ENCODE measurements at regions not wholly inside any gene's neighbourhood (a gene's known extent, or its start where the extent isn't known, plus 50 kb on each side); places are given as distances from the start of the nearest gene placed in this dataset.
A peak's percentile ranks its signal among the peaks of the same experiment; 100 is the strongest.

DNA sequence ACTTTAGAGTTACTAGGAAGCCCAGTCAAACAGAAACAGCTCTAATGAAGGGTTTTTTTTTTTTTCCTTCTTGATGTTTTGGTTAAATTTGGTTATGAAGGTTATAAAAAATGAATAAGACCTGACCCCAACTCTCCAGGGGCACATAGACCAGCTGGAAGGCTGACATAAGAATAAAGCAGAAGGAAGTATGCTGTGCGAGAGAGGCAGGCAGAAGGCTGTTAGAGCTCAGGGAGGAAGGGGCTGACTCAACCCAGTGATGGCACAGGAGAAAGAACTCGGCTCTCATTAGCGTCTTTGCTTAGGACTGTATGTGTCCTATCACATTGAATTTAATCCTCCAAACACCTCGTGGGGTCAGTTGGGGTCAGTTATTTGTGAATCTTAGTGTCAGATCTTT, 474.6 kb downstream of the PMP22 start:
- TF ChIP-seq, protein P1, sequence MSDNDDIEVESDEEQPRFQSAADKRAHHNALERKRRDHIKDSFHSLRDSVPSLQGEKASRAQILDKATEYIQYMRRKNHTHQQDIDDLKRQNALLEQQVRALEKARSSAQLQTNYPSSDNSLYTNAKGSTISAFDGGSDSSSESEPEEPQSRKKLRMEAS (IDR thresholded peaks at IDR 0.05): no peak
- TF ChIP-seq, protein P2, sequence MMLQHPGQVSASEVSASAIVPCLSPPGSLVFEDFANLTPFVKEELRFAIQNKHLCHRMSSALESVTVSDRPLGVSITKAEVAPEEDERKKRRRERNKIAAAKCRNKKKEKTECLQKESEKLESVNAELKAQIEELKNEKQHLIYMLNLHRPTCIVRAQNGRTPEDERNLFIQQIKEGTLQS (IDR thresholded peaks at IDR 0.05): no peak
- no TSS peak for BruUV-seq (replicated peaks)
- no peaks in the 10 kb centered on the region for H3K27me3 ChIP-seq (ENCODE audit: insufficient read depth, low read length)
- intact Hi-C loops (cut with micrococcal nuclease): no loop called here
- no peaks in the 10 kb centered on the region for H3K79me2 ChIP-seq (ENCODE audit: insufficient read depth, low read length)
- no peaks in the 10 kb centered on the region for H3K36me3 ChIP-seq (ENCODE audit: control insufficient read depth in 1 of 2, insufficient read depth in 2 of 2, low read length in 2 of 2)
- H3K4me2 ChIP-seq (ENCODE audit: low read length): no peak overlapping the region
- DNase-seq (ENCODE audit: low read depth, low spot score): no peak
- no peak overlapping the region for H3K9ac ChIP-seq (ENCODE audit: low read length)
- no peak overlapping the region for H3K4me3 ChIP-seq (replicated peaks in 1 of 2; ENCODE audit: low read depth in 1 of 2, low read length in 2 of 2)
- peaks cover 0 to under 1% of the 10 kb centered on the region in 2 experiments; a peak in 1 of 4 replicates for H3K9me3 ChIP-seq (ENCODE audit: control insufficient read depth in 1 of 2, insufficient read depth in 1 of 2, low read depth in 1 of 2, low read length in 2 of 2)
- POLR2A ChIA-PET: no interaction called here
- H3K27ac ChIP-seq (ENCODE audit: low read depth, low read length): no peak overlapping the region
- no peak for ATAC-seq
- no peaks in the 10 kb centered on the region for H4K20me1 ChIP-seq (ENCODE audit: insufficient read depth)
- H2AFZ ChIP-seq (ENCODE audit: low read depth, low read length, poor library complexity, severe bottlenecking): no peak overlapping the region
- CTCF ChIA-PET: no interaction called here
- RAD21 ChIA-PET (ENCODE audit: low non-redundant PET in 1 of 2, low total read pairs in 2 of 2, uncharacterized antibody in 2 of 2, unreplicated experiment in 2 of 2): no interaction called here
- H3K9me2 ChIP-seq (ENCODE audit: insufficient read depth): no peaks in the 10 kb centered on the region
- H3K4me1 ChIP-seq (ENCODE audit: control insufficient read depth in 1 of 2, insufficient read depth in 2 of 2, low read length in 2 of 2): no peaks in the 10 kb centered on the region

DNA sequence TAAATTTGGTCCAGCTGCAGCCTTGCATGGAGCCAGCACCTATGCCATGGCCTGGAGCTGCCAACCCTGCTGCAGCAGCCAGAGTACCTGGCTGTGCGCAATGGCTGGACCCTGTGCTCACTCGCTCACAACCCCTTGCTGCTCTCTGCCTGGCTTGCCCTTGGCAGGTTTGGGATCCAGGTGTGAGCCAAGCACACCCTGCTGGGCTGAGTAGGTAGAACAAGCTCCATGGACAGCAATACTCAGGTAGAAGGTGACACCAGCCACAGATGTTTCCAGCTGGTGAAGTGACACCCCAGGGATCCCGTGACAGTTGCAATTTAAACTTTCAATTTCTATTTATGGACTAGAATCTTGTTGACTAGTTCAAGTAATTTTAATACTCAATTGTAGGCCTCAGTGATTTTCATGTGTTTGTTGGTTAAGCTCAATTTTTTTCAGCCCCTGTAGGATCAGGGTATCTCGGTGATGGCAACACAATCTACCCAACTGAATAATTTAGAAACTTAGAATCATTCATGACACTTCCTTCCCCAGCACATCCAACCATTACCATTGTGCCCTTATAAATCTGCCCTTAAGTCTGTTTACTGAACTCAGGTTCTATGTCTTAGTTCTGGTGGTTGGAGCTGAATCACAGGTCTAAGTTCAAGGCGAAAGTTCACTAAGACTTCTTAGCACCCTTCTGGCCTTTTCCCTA, 480.0 kb downstream of the PMP22 start:
- Histone ChIP-seq H3K9me2 (ENCODE audit: insufficient read depth) (no peaks in the 10 kb centered on the region), H3K27ac (ENCODE audit: low read depth, low read length) (no peak overlapping the region), H3K27me3 (ENCODE audit: insufficient read depth, low read length) (no peaks in the 10 kb centered on the region), H3K79me2 (ENCODE audit: insufficient read depth, low read length) (no peaks in the 10 kb centered on the region), H3K4me1 (ENCODE audit: control insufficient read depth in 1 of 2, insufficient read depth in 2 of 2, low read length in 2 of 2) (no peaks in the 10 kb centered on the region), H3K9ac (ENCODE audit: low read length) (no peak overlapping the region), H3K4me3 (replicated peaks in 1 of 2; ENCODE audit: low read depth in 1 of 2, low read length in 2 of 2) (no peak overlapping the region), H3K4me2 (ENCODE audit: low read length) (no peak overlapping the region), H2AFZ (ENCODE audit: low read depth, low read length, poor library complexity, severe bottlenecking) (no peak overlapping the region), H3K9me3 (ENCODE audit: control insufficient read depth in 1 of 2, insufficient read depth in 1 of 2, low read depth in 1 of 2, low read length in 2 of 2) (peaks cover 0 to 3% of the 10 kb centered on the region in 2 experiments; a peak in 1 of 4 replicates), H4K20me1 (ENCODE audit: insufficient read depth) (no peaks in the 10 kb centered on the region), H3K36me3 (ENCODE audit: control insufficient read depth in 1 of 2, insufficient read depth in 2 of 2, low read length in 2 of 2) (no peaks in the 10 kb centered on the region)
- TF ChIP-seq POLR2A (IDR thresholded peaks at IDR 0.05; ENCODE audit: borderline replicate concordance, extremely low read depth, insufficient read depth, insufficient read length) (no peak), SP1 (IDR thresholded peaks at IDR 0.05; ENCODE audit: low read depth) (no peak), JUND (IDR thresholded peaks at IDR 0.05) (no peak), RAD21 (IDR thresholded peaks at IDR 0.05; ENCODE audit: low read depth) (no peak)
- TF ChIP-seq, protein P3, sequence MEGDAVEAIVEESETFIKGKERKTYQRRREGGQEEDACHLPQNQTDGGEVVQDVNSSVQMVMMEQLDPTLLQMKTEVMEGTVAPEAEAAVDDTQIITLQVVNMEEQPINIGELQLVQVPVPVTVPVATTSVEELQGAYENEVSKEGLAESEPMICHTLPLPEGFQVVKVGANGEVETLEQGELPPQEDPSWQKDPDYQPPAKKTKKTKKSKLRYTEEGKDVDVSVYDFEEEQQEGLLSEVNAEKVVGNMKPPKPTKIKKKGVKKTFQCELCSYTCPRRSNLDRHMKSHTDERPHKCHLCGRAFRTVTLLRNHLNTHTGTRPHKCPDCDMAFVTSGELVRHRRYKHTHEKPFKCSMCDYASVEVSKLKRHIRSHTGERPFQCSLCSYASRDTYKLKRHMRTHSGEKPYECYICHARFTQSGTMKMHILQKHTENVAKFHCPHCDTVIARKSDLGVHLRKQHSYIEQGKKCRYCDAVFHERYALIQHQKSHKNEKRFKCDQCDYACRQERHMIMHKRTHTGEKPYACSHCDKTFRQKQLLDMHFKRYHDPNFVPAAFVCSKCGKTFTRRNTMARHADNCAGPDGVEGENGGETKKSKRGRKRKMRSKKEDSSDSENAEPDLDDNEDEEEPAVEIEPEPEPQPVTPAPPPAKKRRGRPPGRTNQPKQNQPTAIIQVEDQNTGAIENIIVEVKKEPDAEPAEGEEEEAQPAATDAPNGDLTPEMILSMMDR (IDR thresholded peaks at IDR 0.05 in 2 of 3, conservative IDR thresholded peaks at IDR 0.05 in 1 of 3; ENCODE audit: borderline replicate concordance in 1 of 3, insufficient read depth in 1 of 3, low read depth in 2 of 3, low read length in 2 of 3): 0 out of 6 replicates have a peak, but pooled peaks of 1 of the 3 experiments have one; percentile 6
- RAD21 ChIA-PET (ENCODE audit: low non-redundant PET in 1 of 2, low total read pairs in 2 of 2, uncharacterized antibody in 2 of 2, unreplicated experiment in 2 of 2): no interaction called here
- CTCF ChIA-PET: no interaction called here
- DNase-seq (ENCODE audit: low read depth, low spot score): no peak
- intact Hi-C loops (cut with micrococcal nuclease): no loop called here
- POLR2A ChIA-PET: no interaction called here
- ATAC-seq: no peak
- no TSS peak for BruUV-seq (replicated peaks)
